DMS153 (cell line): ENCODE measurements at regions not wholly inside any gene's neighbourhood (a gene's known extent, or its start where the extent isn't known, plus 50 kb on each side); places are given as distances from the start of the nearest gene placed in this dataset.
A peak's percentile ranks its signal among the peaks of the same experiment; 100 is the strongest.

Experiments
- DNase-seq: peaks from one replicate; lab custom pipeline; 2025; lab: John Stamatoyannopoulos, UW

GRCh38 chr3:159788291-159788690 is 200.3 kb upstream of the IL12A start:
- no peak for DNase-seq

- no peak for DNase-seq
Measured at GRCh38 chr3:159789017-159789416, 199.6 kb upstream of the IL12A start.

GRCh38 chr3:159789742-159790635 is 198.6 kb upstream of the IL12A start:
- DNase-seq = no peak

GRCh38 chr3:159791336-159791735 is 197.3 kb upstream of the IL12A start:
- DNase-seq = no peak

GRCh38 chr3:159792070-159792469 is 196.6 kb upstream of the IL12A start:
- DNase-seq = no peak

- no peak for DNase-seq
Measured at GRCh38 chr3:159795042-159795441, 193.6 kb upstream of the IL12A start.

GRCh38 chr3:159795681-159796175 is 192.9 kb upstream of the IL12A start:
- DNase-seq = no peak

- no peak for DNase-seq
Measured at GRCh38 chr3:159796226-159796625, 192.4 kb upstream of the IL12A start.

GRCh38 chr3:159796744-159797143 is 191.9 kb upstream of the IL12A start:
- peak; percentile 9 for DNase-seq

GRCh38 chr3:159797771-159798170 is 190.9 kb upstream of the IL12A start:
- no peak for DNase-seq

GRCh38 chr3:159798951-159799350 is 189.7 kb upstream of the IL12A start:
- DNase-seq = no peak

- DNase-seq = no peak
Measured at GRCh38 chr3:159800434-159801155, 188.0 kb upstream of the IL12A start.

- no peak for DNase-seq
Measured at GRCh38 chr3:159802864-159803263, 185.8 kb upstream of the IL12A start.

GRCh38 chr3:159803459-159803858 is 185.2 kb upstream of the IL12A start:
- no peak for DNase-seq

- peak; percentile 64 for DNase-seq
Measured at GRCh38 chr3:159804726-159805410, 183.8 kb upstream of the IL12A start.

- DNase-seq = no peak
Measured at GRCh38 chr3:159805411-159805772, 183.2 kb upstream of the IL12A start.

- DNase-seq = no peak
Measured at GRCh38 chr3:159806412-159806811, 182.2 kb upstream of the IL12A start.

GRCh38 chr3:159807137-159808040 is 181.2 kb upstream of the IL12A start:
- DNase-seq = no peak

GRCh38 chr3:159813822-159814531 is 174.7 kb upstream of the IL12A start:
- peak; percentile 95 for DNase-seq

GRCh38 chr3:159816512-159816911 is 172.1 kb upstream of the IL12A start:
- DNase-seq = no peak

GRCh38 chr3:159817126-159817525 is 171.5 kb upstream of the IL12A start:
- DNase-seq = no peak
